ENCODE measurements at regions not wholly inside any gene's neighbourhood (a gene's known extent, or its start where the extent isn't known, plus 50 kb on each side); places are given as distances from the start of the nearest gene placed in this dataset.

DNA sequence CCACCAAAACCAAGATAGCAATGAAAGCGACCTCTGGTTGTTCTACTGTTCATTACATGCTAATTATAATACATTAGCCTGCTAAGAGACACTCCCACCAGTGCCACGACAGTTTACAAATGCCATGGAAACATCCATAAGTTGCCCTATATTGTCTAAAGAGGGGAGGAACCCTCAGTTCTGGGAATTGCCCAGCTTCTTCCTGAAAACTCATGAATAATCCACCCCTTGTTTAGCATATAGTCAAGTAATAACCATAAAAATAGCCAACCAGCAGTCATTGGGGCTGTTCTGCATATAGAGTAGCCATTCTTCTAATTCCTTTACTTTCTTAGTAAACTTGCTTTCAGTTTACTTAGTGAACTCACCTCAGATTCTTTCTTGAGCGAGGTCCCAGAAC, 189.8 kb upstream of the SOX11 start:
- TF ChIP-seq, protein P1, sequence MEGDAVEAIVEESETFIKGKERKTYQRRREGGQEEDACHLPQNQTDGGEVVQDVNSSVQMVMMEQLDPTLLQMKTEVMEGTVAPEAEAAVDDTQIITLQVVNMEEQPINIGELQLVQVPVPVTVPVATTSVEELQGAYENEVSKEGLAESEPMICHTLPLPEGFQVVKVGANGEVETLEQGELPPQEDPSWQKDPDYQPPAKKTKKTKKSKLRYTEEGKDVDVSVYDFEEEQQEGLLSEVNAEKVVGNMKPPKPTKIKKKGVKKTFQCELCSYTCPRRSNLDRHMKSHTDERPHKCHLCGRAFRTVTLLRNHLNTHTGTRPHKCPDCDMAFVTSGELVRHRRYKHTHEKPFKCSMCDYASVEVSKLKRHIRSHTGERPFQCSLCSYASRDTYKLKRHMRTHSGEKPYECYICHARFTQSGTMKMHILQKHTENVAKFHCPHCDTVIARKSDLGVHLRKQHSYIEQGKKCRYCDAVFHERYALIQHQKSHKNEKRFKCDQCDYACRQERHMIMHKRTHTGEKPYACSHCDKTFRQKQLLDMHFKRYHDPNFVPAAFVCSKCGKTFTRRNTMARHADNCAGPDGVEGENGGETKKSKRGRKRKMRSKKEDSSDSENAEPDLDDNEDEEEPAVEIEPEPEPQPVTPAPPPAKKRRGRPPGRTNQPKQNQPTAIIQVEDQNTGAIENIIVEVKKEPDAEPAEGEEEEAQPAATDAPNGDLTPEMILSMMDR (IDR thresholded peaks at IDR 0.05; ENCODE audit: insufficient read depth, low read length, poor library complexity, severe bottlenecking) = no peak
- TF ChIP-seq EZH2phosphoT487 (conservative IDR thresholded peaks at IDR 0.05; ENCODE audit: low read length) = no peak
